Loucy (cell line): ENCODE measurements at regions not wholly inside any gene's neighbourhood (a gene's known extent, or its start where the extent isn't known, plus 50 kb on each side); places are given as distances from the start of the nearest gene placed in this dataset.

ENCODE experiments used
- H2AFZ ChIP-seq: fragments of 200-600 bp; sonication (generic); 2 replicates; pipeline ENCODE4 v1.6.0; 2016; ENCODE audit warnings: antibody characterized with exemption, mild to moderate bottlenecking, low read length, moderate library complexity
- H3F3A ChIP-seq: fragments of 200-600 bp; 2 replicates; pipeline ENCODE4 v1.6.0; 2016; ENCODE audit warnings: antibody characterized with exemption, low read depth, mild to moderate bottlenecking
- H3K27me3 ChIP-seq: fragments of 200-600 bp; sonication (generic); 2 replicates; pipeline ENCODE4 v1.6.1; 2014; ENCODE audit warnings: low read length, mild to moderate bottlenecking; ENCODE audit not compliant: insufficient read depth, poor library complexity, severe bottlenecking
- H3K36me3 ChIP-seq: fragments of 200-600 bp; sonication (generic); 2 replicates; pipeline ENCODE4 v1.6.1; 2016; ENCODE audit warnings: low read length; ENCODE audit not compliant: insufficient read depth
- H3K4me1 ChIP-seq: fragments of 200-600 bp; sonication (generic); 2 replicates; pipeline ENCODE4 v1.5.1; 2014; ENCODE audit warnings: low read length, mild to moderate bottlenecking; ENCODE audit not compliant: insufficient read depth, poor library complexity, severe bottlenecking
- H3K4me2 ChIP-seq: fragments of 200-600 bp; sonication (generic); 2 replicates; pipeline ENCODE4 v1.6.0; 2014; ENCODE audit warnings: antibody characterized with exemption, low read length, low read depth, mild to moderate bottlenecking; ENCODE audit not compliant: poor library complexity, severe bottlenecking
- H3K4me3 ChIP-seq: fragments of 200-600 bp; sonication (generic); 2 replicates; pipeline ENCODE4 v1.5.1; 2014; ENCODE audit warnings: low read length, mild to moderate bottlenecking, mixed read lengths; ENCODE audit not compliant: poor library complexity, severe bottlenecking
- H3K79me2 ChIP-seq: fragments of 200-600 bp; sonication (generic); 2 replicates; pipeline ENCODE4 v1.6.1; 2014; ENCODE audit warnings: low read length; ENCODE audit not compliant: insufficient read depth
- H3K9ac ChIP-seq: fragments of 200-600 bp; sonication (generic); 2 replicates; pipeline ENCODE4 v1.6.0; 2014; ENCODE audit warnings: mild to moderate bottlenecking, low read depth, low read length, moderate library complexity; ENCODE audit not compliant: poor library complexity, severe bottlenecking
- H3K9me2 ChIP-seq: fragments of 200-600 bp; sonication (generic); replicated peaks from 2 replicates; pipeline ENCODE4 v1.6.1; 2016; ENCODE audit warnings: low read depth, low read length, mixed read lengths
- H3K9me3 ChIP-seq: fragments of 200-600 bp; sonication (generic); 2 replicates; pipeline ENCODE4 v1.6.1; 2014; ENCODE audit warnings: mild to moderate bottlenecking, antibody characterized with exemption, low read length, low read depth; ENCODE audit not compliant: insufficient read depth
- H4K20me1 ChIP-seq: fragments of 200-600 bp; sonication (generic); 2 replicates; pipeline ENCODE4 v1.6.0; 2014; ENCODE audit warnings: antibody characterized with exemption, low read length, mild to moderate bottlenecking; ENCODE audit not compliant: insufficient read depth, poor library complexity, severe bottlenecking
- CTCF ChIP-seq: fragments of 200-600 bp; sonication (generic); conservative IDR thresholded peaks from 2 replicates; pipeline ENCODE4 v1.5.1; 2014; ENCODE audit warnings: mild to moderate bottlenecking, antibody characterized with exemption, low read length
- EZH2phosphoT487 ChIP-seq: fragments of 200-600 bp; IDR thresholded peaks from 2 replicates; pipeline ENCODE4 v1.6.1; 2018; ENCODE audit warnings: antibody characterized with exemption, mild to moderate bottlenecking, moderate library complexity, borderline replicate concordance

GRCh38 chr16:6170022-6170421 lies 1072.4 kb upstream of the EEF2KMT start:
- H3K9me2 ChIP-seq = no peaks in the 10 kb centered on the region
- H3K79me2 ChIP-seq = no peaks in the 10 kb centered on the region
- H3K36me3 ChIP-seq = no peaks in the 10 kb centered on the region
- no peak overlapping the region for H3K4me3 ChIP-seq
- TF ChIP-seq EZH2phosphoT487 = no peak
- TF ChIP-seq CTCF = no peak
- no peaks in the 10 kb centered on the region for H4K20me1 ChIP-seq
- no peaks in the 10 kb centered on the region for H3F3A ChIP-seq
- no peak overlapping the region for H3K4me2 ChIP-seq
- H3K9ac ChIP-seq = no peak overlapping the region
- H3K4me1 ChIP-seq = no peaks in the 10 kb centered on the region
- H2AFZ ChIP-seq = no peak overlapping the region
- no peaks in the 10 kb centered on the region for H3K27me3 ChIP-seq
- H3K9me3 ChIP-seq = no peaks in the 10 kb centered on the region

GRCh38 chr16:6165330-6165979 lies 1067.9 kb upstream of the EEF2KMT start:
- Histone ChIP-seq H3K79me2 (no peaks in the 10 kb centered on the region), H3F3A (no peaks in the 10 kb centered on the region), H3K9me3 (no peaks in the 10 kb centered on the region), H3K9me2 (no peaks in the 10 kb centered on the region), H3K27me3 (no peaks in the 10 kb centered on the region), H3K4me2 (no peak overlapping the region), H3K9ac (no peak overlapping the region), H2AFZ (no peak overlapping the region), H3K4me3 (no peak overlapping the region), H4K20me1 (no peaks in the 10 kb centered on the region), H3K36me3 (no peaks in the 10 kb centered on the region), H3K4me1 (no peaks in the 10 kb centered on the region)
- TF ChIP-seq EZH2phosphoT487 = no peak

GRCh38 chr16:6160871-6161270 lies 1063.3 kb upstream of the EEF2KMT start:
- Histone ChIP-seq H3K79me2 (no peaks in the 10 kb centered on the region), H3K9ac (no peak overlapping the region), H3K9me2 (no peaks in the 10 kb centered on the region), H3F3A (no peaks in the 10 kb centered on the region), H3K9me3 (no peaks in the 10 kb centered on the region), H3K4me2 (no peak overlapping the region), H3K4me1 (no peaks in the 10 kb centered on the region), H3K27me3 (no peaks in the 10 kb centered on the region), H2AFZ (no peak overlapping the region), H3K4me3 (no peak overlapping the region), H4K20me1 (no peaks in the 10 kb centered on the region), H3K36me3 (no peaks in the 10 kb centered on the region)
- TF ChIP-seq CTCF (no peak), EZH2phosphoT487 (no peak)

- H3K9me3 ChIP-seq = no peaks in the 10 kb centered on the region
- no peaks in the 10 kb centered on the region for H3F3A ChIP-seq
- no peaks in the 10 kb centered on the region for H3K4me1 ChIP-seq
- no peaks in the 10 kb centered on the region for H3K79me2 ChIP-seq
- no peaks in the 10 kb centered on the region for H3K27me3 ChIP-seq
- TF ChIP-seq CTCF (no peak), EZH2phosphoT487 (no peak)
- no peaks in the 10 kb centered on the region for H4K20me1 ChIP-seq
- H3K9ac ChIP-seq = no peak overlapping the region
- no peaks in the 10 kb centered on the region for H3K36me3 ChIP-seq
- no peaks in the 10 kb centered on the region for H3K9me2 ChIP-seq
- no peak overlapping the region for H2AFZ ChIP-seq
- no peak overlapping the region for H3K4me2 ChIP-seq
- H3K4me3 ChIP-seq = no peak overlapping the region
Measured at GRCh38 chr16:6160303-6160702, 1062.7 kb upstream of the EEF2KMT start.
